Stimulated activated CD4-positive, alpha-beta T cell treated with anti-CD3 and anti-CD28 coated beads, Interleukin-4, amount 100 ng/mL, for 1 hour (primary cell): ENCODE measurements at regions not wholly inside any gene's neighbourhood (a gene's known extent, or its start where the extent isn't known, plus 50 kb on each side); places are given as distances from the start of the nearest gene placed in this dataset.
"Not testable (repeated sequence)": the region's sequence is repeated elsewhere in the genome, so short reads cannot be mapped to it uniquely, and the experiment has no call there.

Experiments used
- DNase-seq: peaks from one replicate; pipeline ENCODE4 v3.0.0-alpha.2; 2020

DNA sequence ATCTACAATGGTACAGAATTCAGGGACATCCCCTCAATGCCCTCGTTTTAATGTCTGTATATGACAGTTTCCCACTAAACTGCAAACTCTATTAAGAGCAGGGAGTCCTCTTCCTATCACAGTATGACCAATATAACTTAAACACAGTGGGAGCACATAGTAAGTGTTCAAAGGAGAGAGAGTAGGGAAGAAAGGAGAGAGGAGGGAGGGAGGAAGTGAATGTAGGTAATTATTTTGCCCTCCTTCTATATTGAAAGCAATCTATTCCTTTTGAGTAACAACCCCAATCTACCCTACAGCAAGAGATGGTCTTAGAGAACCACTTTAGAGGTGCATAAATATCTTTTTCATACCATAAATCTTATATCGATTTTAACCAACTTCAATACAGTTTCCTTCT is 121.4 kb downstream of the MRPL39 start:
- no peak for DNase-seq

DNA sequence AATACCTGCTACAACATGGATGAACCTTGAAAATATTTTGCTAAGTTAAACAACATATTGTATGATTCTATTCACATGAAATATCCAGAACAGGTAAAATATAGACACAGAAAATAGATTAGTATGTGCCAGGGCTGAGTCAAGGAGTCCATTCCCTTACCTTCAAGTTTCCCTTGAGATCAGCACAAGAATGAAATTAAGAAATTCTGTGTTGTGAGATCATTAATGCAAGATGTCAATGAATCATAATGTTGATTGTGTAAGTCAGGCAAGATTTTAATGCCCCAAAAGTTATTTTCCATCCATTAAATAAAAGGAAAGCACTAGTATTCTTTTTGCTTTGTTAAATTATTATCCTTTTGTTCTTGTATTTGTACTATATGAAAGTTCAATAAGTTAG is 139.4 kb downstream of the MRPL39 start:
- no peak for DNase-seq

DNA sequence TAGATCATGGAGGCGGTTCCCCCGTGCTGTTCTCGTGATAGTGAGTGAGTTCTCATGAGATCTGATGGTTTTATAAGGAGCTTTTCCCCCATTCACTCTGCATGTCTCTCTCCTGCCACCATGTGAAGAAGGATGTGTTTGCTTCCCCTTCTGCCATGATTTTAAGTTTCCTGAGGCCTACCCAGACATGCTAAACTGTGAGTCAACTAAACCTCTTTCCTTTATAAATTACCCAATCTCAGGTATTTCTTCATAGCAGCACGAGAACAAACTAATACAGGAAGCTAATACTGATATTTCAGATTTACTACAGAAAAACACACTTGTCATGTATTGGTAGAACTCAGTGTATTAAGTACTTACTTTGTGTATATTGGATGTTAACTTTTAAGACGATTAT is 140.2 kb downstream of the MRPL39 start:
- not testable (repeated sequence) for DNase-seq

DNA sequence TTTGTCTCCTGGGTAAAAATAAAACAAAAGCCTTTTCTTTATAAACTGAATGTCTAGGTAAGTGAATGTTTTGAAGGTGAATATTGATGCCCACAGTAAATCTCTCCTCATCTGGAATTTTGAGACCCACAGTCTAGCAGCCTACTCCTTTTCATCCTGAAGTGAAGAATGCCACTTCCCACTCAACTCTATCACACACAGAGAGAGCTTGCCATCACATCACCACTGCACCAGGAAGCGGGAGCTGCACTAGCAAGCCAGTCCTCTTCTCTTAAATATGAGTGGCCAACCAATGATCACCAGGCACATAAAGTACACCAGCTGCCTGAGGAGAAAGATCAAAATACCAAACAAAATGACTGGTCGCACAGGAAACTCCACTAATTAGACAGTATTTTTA is 140.8 kb downstream of the MRPL39 start:
- DNase-seq, result no peak

DNA sequence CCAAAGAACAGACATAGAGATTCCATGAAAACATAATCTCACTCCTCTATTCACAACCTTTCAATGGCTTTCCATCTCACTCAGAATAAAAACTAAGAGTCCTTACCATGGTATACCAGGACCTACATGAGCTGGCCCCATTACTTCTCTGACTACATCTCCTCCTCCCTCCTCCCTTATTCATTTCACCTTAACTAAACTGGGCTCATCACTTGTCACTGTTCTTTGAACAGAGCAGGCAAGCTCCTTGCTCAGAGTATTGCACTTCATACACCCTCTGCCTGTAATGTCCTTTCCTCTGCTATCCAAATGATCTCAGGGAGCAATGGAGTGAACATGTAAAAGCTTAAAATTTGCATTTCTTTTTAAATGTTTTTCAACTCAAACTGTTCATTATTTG is 142.0 kb downstream of the MRPL39 start:
- no peak for DNase-seq

DNA sequence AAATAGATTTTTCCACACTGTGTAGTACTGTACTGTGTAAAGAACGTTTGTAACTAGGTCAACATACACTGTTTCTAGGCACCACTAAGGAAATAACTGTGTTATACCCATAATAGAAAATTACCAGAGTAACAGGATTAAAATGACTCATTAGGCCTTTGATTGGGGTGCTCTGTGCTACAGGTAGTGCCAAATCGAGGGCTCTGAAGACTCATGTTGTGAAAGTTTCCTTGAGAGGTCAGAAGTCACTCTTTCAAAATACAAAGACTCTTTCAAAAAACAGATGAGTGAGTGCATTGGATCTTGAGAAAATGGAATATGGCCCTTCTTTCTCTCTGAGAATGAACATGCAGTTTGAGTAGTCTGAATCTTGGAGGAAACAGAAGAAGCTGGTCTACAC is 143.0 kb downstream of the MRPL39 start:
- no peak for DNase-seq

DNA sequence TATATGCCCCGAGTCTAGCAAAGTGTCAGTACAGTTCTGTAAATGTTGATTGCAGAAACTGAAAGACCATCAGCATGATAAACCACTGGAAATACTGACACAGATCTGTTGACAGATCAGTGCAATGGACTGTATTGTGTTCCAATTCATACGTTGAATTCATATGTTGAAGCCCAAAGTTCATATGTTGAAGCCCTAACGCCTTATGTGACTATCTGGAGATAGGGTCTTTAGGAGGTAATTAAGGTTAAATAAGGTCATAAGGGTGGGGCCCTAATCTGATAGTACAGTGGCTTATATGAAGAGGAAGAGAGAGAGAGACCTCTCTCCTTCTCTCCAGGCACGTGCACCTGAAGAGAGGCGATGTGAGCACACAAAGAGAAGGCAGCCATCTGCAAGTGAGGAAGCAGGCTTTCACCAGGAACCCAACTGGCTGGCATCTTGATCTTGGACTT is 144.7 kb downstream of the MRPL39 start:
- DNase-seq, result no peak

DNA sequence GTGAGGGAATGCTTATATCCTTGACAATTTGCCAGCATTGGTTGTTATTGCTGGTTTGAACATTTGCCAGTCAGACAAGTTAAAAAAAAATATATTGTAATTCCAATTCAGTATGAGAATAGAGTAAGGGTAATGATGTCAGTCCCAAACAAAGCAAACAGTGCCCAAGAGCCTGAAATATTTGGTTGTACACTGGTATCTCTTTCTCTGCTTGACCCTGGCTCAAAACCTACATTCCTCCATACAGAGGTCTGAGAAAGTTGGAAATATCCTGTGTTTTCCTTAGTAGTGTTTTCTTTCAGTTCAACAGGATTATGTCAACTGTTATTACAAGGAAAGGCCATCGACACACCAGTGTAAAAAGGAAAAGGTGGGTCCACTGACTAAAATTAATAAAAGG is 145.6 kb downstream of the MRPL39 start:
- no peak for DNase-seq

DNA sequence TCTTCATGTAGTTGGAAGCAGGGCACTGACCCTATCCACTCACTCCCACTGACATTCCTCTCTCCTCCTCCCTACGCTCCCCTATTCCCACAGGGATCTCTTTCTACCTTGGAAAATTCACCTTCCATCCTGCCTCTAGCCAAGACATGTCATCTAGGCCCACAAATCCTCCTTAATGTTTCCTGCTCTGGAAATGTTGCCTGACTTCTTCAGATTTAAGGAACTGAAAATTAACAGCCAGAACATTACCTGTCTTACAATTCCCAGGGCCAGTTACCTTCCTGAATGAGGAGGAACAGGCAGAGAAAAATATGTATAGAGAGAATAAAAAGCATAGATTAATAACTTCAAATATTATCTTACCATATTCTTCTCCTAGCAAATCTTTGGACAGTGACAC is 147.3 kb downstream of the MRPL39 start:
- DNase-seq, result no peak

DNA sequence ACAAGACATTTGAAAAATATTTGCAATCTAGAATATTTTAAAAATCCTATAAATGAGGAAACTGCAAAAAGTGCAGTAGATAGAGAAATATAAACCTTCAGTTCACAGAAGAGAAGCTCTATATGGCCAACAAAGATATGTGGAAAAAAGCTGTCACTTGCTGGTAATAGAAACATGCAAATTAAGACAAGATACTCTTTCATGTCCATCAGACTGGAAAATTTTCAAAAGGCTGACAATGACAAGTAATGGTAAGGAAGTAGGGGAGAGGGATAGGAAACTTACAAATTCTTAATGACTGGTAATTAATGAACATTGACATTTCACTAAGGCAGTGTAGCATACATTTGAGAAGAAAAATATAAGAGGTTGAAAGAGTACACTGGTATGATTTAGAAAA is 147.9 kb downstream of the MRPL39 start:
- no peak for DNase-seq

DNA sequence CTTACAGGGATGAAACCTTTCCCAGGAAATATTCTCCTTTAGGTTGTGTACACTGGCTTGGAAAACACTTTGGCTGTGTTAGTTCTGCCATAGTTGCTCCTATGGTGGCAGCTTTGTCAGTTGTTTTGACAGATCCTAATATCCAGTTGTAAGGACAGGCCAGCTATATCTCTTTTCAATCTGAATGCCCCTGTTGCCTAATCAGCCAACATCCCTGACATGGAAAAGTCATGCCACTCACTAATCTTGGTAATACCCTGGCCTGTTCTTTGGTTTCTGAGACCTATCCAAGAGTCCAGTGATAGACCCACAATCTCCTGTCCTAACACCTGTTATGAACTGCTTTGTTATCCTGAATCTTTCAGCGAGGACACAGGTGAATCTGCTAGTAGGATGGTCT is 148.8 kb downstream of the MRPL39 start:
- DNase-seq, result no peak

DNA sequence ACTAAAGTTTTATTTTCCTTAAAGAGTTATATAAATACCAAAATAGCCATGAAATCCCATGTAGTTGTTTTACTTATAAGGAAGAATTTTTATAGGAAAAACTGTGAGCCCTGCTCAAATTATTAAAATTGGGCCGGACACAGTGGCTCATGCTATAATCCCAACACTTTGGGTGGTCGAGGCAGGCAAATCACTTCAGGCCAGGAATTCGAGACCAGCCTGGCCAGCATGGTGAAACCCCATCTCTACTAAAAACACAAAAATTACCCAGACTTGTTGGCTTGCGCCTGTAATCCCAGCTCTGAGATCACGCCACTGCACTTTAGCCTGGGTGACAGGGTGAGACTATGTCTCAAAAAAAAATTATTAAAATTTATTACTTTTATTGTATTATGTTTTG is 149.3 kb downstream of the MRPL39 start:
- DNase-seq, result no peak

DNA sequence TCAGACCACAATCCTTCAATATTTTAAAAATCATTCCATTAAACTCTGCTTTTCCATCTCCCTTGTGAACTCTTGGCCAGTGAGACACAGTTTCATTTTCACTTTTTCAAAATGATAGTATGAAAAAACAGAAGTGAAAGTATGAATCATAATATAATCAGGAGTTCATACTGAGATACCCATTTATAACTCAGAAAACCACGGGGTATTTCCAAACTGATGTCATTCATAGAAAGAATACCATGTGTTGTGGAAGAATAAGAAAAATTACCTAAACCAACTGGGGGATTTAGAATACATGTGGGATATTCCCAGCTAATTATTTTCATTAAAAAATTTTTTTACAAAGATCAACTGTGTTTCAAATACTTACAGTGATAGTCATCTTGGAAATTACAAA is 149.9 kb downstream of the MRPL39 start:
- no peak for DNase-seq

DNA sequence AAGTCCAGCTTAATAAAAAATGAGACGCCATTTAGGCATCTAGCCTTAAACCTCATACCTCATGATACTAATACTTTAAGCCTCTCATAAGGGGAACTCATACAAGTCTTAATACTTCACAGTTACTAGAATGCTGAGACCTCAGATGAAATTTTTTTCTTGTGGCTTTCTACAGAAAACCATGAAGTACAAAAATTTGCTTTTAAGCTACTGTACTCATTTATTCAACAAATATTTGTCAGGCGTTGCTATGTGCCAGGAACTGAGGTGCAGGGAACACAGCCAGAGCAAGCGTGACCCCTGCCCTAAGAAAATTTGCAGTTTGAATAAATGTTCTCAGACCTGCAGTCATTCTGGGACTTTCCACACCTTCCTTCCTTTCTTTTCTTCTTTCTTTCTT is 150.6 kb downstream of the MRPL39 start:
- peak; percentile 50 for DNase-seq

DNA sequence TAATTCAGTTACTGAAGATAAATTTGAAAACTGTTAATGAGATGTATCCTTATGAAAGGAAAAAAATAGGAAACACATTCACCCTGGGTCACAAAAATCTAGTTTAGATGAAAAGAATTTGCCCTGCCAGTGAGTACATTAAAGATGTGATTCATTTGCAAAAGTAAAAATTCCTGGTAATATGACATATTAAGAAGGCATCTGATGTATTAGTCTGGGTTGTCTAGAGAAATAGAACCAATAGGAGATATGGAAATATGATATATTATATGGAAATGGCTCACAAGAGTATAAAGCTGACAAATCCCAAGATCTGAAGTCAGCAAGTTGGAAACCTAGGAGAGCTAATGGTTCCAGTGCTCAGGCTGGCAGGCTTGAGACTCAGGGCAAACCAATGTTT is 153.8 kb downstream of the MRPL39 start:
- DNase-seq, result no peak

DNA sequence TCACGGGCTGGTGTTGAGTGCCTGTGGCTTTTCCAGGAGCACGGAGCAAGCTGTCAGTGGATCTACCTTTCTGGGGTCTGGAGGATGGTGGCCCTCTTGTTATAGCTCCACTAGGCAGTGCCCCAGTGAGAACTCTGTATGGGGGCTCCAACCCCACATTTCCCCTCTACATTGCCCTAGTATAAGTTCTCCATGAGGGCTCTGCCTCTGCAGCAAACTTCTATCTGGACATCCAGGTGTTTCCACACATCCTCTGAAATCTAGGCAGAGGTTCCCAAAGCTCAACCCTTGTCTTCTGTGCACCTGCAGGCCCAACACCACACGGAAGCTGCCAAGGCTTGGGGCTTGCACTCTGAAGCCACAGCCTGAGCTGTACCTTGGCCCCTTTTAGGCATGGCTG is 157.3 kb downstream of the MRPL39 start:
- no peak for DNase-seq

DNA sequence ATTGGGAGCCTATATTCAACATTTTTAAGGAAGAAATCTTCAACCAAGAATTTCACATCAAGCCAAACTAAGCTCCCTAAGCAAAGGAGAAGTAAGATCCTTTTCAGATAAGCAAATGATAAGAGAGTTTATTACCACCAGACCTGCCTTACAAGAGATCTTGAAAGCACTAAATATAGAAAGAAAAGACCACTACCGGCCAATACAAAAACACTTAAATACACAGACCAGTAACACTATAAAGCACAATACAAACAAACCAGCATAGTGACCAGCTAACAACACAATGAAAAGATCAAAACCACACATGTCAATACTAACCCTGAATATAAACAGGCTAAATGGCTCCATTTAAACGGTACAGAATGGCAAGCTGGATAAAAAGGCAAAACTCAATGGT is 165.4 kb downstream of the MRPL39 start:
- no peak for DNase-seq

DNA sequence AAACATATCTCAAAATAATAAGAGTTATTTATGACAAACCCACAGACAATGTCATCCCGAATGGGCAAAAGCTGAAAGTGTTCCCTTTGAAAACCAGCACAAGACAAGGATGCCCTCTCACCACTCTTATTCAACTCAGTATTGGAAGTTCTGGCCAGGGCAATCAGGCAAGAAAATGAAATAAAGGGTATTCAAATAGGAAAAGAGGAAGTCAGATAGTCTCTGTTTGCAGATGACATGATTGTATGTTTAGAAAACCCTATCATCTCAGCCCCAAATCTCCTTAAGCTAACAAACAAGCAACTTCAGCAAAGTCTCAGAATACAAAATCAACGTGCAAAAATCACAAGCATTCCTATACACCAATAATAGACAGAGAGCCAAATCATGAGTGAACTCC is 169.8 kb downstream of the MRPL39 start:
- DNase-seq, result not testable (repeated sequence)

DNA sequence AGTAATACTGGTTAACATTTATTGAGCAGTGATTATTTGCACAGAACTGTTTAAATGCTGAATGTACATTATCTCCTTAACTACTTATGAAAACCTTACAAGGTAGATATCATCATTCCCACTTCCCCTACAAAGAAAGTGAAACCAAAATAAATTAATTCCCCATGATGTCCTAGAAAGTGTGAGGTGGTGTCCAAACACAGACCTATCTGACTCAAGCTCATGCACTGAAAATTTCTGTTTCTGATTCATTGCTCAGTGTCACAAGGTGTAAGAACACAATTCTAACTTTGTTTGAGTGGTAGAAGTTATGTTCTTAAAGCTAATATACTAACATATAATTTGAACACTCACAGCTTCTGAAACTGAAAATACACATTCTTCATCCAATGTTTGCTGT is 178.7 kb downstream of the MRPL39 start:
- no peak for DNase-seq

DNA sequence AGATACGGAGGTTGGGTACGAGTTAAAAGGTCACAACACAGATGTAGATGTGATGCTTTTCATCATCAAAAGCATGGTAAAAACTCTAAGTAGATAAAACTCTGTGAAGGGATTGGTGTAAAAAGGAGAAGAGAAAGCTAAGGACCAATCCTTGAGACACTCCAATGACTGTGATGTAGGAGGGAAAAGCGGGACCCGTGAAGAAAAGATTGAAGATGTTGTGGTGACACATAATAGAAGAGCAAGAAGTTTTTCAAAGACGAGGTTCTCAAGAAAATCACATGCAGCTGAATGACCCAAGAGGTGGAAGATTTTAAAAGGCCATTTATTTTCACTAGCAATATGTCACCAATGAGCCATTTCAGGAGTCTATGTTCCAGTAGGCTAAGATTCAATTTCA is 179.5 kb downstream of the MRPL39 start:
- no peak for DNase-seq

DNA sequence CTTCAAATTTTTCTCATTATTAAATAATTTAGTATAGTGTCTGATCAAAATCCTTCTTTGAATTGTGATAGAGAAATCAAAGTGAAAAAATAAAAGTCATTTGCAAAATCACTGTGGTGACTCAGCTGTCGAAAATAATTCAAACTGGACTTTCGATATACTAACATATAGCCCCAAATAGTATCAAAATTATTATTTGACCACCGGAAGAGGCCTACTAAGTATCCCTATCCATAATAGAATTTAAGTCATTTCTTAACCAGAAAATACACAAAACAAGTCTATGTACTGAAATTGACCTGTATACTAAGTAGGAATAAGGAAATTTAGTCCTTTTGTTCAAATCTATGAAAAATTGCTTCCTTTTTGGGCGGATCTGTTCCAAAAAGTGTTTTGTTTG is 180.7 kb downstream of the MRPL39 start:
- DNase-seq, result no peak

DNA sequence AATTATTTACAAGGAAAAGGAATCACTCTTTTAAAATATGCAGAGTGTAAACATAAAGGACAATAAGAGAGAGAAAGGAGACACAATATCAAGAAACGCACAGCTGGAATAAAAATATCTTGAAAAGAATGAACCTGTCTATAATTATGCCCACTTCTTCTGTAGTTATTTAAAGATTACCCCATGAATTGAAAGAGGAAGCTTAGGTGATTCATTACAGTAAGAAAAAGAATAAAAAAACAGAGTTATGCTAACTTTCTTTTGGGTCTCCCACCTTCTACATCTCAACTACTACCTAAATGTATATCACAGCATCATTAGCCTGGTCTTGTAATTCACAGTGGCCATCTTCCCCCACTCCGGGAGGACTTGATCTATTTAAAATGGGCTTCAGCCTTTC is 182.1 kb downstream of the MRPL39 start:
- DNase-seq, result no peak

DNA sequence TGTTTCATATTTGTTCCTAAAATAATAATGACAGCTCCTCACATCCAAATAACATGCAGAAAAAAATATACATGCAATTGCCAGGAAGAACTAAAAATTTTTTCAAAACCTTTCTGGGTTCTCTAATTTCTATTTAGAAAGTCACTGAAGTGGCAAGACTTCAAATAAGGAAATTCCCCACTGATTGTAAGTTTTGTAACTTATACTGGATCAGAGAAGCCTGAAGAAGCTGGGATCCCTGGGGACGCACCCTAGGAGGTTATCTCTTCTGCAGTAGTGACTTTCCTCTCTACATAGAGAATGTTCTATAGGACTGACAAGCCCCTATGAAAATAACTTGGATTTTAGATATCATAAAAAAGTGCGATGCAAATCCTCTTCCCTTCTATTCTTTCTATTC is 182.6 kb downstream of the MRPL39 start:
- DNase-seq, result no peak

DNA sequence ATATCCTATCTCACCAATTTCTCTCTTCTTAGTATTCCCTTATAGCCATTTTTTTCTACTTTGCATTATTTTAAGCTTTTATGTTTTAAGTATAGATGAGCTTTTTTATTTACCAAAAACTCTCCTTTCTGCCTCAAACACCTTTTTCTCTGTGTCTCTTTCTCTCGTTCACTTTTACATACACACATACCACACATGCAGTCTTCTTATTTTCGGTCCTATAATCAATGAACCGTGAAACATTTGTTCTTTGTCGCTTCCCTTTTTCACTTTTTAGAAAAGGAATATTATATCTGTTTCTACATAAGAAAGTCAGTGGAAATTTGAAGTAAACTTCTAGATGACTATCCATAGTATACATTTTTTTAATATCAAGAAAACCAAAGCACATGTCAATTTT is 183.2 kb downstream of the MRPL39 start:
- no peak for DNase-seq

DNA sequence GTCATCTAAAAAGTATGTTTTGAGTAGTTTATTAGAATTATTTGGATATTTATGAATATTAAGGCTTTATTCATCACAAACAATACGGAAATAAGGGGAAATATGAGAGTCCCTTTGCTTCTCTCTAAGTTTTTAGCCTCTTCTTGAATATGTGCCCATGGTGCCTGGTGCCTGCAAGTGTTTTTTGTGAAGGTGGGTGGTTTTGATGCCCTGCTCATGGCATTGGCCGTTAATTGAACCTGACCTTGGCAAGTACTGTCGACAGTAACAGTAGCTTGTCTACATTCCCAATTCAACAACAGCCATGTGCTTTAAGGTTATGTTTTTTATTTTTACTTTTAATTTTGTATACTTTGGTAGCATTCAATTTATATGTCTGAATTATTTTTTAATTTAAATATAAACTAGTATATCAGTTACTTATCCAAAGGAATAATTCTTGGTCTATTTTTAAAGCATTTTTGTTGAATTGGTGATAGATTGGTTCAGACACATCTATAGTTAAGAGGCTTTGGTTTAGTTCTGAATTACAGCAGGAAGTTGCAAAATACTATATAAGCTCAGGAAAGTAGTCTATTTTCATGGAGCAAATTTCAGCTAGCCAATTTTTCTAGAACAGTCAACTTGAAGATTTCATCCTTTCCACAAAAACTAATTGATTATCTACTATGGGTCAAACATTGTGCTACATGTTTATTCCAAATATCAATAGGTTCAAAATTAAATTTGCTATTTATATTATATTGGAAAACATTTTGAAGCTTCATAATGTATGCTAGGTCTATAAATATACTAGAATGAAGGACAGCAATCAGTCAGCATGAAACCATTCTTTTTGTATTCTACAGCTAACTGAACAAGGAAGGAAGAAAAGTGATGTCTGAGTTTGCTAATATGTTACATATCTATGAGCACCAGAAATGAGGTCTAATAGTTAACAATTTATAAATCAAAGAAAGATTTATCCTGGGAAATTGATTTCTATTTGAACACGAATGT is 184.4 kb downstream of the MRPL39 start:
- DNase-seq, result no peak
